ENCODE measurements at regions not wholly inside any gene's neighbourhood (a gene's known extent, or its start where the extent isn't known, plus 50 kb on each side); places are given as distances from the start of the nearest gene placed in this dataset.

GRCh38 chr4:152229782-152230289 is 306.1 kb downstream of the FBXW7 start:
- DNase-seq: no peak
- H3K4me3 ChIP-seq: no peak overlapping the region
- no peaks in the 10 kb centered on the region for H3K27me3 ChIP-seq
- no peak for ATAC-seq
- no peaks in the 10 kb centered on the region for H3K9me3 ChIP-seq
- intact Hi-C loops (cut with DNase I): no loop called here
- H3K4me1 ChIP-seq: no peaks in the 10 kb centered on the region
- H3K27ac ChIP-seq: no peak overlapping the region
- H3K36me3 ChIP-seq: no peaks in the 10 kb centered on the region
- TF ChIP-seq, protein P1, sequence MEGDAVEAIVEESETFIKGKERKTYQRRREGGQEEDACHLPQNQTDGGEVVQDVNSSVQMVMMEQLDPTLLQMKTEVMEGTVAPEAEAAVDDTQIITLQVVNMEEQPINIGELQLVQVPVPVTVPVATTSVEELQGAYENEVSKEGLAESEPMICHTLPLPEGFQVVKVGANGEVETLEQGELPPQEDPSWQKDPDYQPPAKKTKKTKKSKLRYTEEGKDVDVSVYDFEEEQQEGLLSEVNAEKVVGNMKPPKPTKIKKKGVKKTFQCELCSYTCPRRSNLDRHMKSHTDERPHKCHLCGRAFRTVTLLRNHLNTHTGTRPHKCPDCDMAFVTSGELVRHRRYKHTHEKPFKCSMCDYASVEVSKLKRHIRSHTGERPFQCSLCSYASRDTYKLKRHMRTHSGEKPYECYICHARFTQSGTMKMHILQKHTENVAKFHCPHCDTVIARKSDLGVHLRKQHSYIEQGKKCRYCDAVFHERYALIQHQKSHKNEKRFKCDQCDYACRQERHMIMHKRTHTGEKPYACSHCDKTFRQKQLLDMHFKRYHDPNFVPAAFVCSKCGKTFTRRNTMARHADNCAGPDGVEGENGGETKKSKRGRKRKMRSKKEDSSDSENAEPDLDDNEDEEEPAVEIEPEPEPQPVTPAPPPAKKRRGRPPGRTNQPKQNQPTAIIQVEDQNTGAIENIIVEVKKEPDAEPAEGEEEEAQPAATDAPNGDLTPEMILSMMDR (IDR thresholded peaks at IDR 0.05): no peak
- no peak for TF ChIP-seq POLR2A (IDR thresholded peaks at IDR 0.05)
- 94 to 99% (median 96%) methylated on average over 6 of the region's 6 CpGs for WGBS, 4 donors

DNA sequence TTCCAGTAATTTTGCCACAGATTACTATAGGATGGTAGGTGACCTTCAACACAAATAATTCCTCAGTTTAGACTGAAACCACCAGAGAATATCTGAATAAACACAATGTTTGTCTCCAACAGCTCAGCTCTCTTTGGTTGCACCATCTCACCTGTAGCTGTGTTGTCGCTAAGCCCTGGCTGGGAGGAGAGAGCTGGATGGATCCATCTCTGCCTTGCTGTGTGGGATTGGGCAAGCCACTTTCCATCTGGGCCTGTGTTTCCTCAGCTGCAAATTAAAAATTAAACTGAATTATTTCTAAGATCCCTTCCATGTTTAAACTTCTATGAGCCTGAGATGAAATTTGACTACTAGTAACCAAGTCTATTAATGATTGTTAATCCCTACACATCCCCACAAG is 310.2 kb downstream of the FBXW7 start:
- intact Hi-C loops (cut with DNase I): no loop called here
- Histone ChIP-seq H3K9me3 (no peaks in the 10 kb centered on the region), H3K27ac (no peak overlapping the region), H3K4me3 (no peak overlapping the region), H3K27me3 (no peaks in the 10 kb centered on the region), H3K36me3 (no peaks in the 10 kb centered on the region), H3K4me1 (peaks cover 0 to 6% (median 0%) of the 10 kb centered on the region in 12 donors)
- ATAC-seq (no peak), DNase-seq (no peak)
- WGBS, 4 donors: 96 to 100% (median 100%) methylated on average over 1 of the region's 1 CpG
- no peak for TF ChIP-seq POLR2A (IDR thresholded peaks at IDR 0.05)

DNA sequence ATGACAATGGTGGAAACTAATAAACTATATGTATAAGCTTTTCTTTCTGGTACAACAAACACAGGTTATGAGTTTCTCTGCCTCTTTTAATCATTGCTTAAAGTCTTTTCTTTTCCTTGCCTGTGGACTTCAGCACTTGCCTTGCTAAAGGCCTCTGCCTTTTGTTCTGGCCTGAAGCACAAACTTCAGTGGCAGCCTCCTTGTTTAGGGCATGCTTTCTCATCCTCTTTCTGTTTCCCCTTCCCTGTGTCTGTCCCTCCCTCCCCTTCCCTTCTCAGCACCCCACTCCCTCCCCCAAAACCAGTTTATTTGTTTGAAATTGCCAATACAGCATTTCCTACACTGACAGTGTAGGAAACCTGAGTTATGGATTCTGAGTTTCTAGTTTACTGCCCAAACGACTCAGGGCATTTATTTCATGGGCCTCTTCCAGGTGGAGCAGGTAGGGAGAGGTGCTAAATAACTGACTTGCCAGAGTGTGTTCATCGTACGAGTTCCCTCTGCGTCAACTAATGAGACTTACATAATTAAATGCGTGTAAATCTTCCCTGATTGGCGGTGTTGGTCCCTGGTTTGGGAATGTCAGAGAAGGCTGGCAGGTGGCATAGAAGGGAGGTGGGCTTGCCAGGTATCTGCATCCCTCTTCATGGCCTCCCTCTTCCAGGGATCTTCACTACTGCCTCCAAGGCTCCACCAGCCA is 311.0 kb downstream of the FBXW7 start:
- Histone ChIP-seq H3K27me3 (no peaks in the 10 kb centered on the region), H3K27ac (peak overlapping the region in 1 of 12 donors; percentile 12), H3K4me3 (no peak overlapping the region), H3K4me1 (peaks cover 0 to 6% (median 0%) of the 10 kb centered on the region in 12 donors), H3K36me3 (no peaks in the 10 kb centered on the region), H3K9me3 (no peaks in the 10 kb centered on the region)
- DNase-seq: no peak
- ATAC-seq: no peak
- WGBS, 4 donors: 91 to 99% (median 96%) methylated on average over 6 of the region's 6 CpGs
- TF ChIP-seq POLR2A (IDR thresholded peaks at IDR 0.05): no peak
- TF ChIP-seq, protein P1 (IDR thresholded peaks at IDR 0.05): no peak
- intact Hi-C loops (cut with DNase I): no loop called here

- WGBS, 4 donors: 77 to 89% (median 82%) methylated on average over 8 of the region's 8 CpGs
- ATAC-seq (no peak), DNase-seq (no peak)
- no peaks in the 10 kb centered on the region for H3K27me3 ChIP-seq
- H3K4me1 ChIP-seq: peaks cover 0 to 6% (median 0%) of the 10 kb centered on the region in 12 donors
- no peak for TF ChIP-seq POLR2A (IDR thresholded peaks at IDR 0.05)
- TF ChIP-seq, protein P1 (IDR thresholded peaks at IDR 0.05): no peak
- H3K9me3 ChIP-seq: no peaks in the 10 kb centered on the region
- no peaks in the 10 kb centered on the region for H3K36me3 ChIP-seq
- peak overlapping the region in 2 of 12 donors; percentile 3 to 24 for H3K27ac ChIP-seq
- intact Hi-C loops (cut with DNase I): no loop called here
- no peak overlapping the region for H3K4me3 ChIP-seq
Measured at GRCh38 chr4:152224223-152224622, 311.7 kb downstream of the FBXW7 start.
